ENCODE measurements at regions not wholly inside any gene's neighbourhood (a gene's known extent, or its start where the extent isn't known, plus 50 kb on each side); places are given as distances from the start of the nearest gene placed in this dataset.
A peak's percentile ranks its signal among the peaks of the same experiment; 100 is the strongest.

GRCh38 chr2:215828528-215829184 lies 184.7 kb downstream of the MREG start (continued):
- TF ChIP-seq KAT8 (CRISPR knock-in tag; IDR thresholded peaks at IDR 0.05) (peak; percentile 46; the same call in 1 of the 2 replicates), RNF2 (conservative IDR thresholded peaks at IDR 0.05; ENCODE audit: low read depth) (no peak), ATF7 (IDR thresholded peaks at IDR 0.05) (no peak), ATF7 (CRISPR knock-in tag; IDR thresholded peaks at IDR 0.05) (no peak), ZNF362 (CRISPR knock-in tag; IDR thresholded peaks at IDR 0.05; ENCODE audit: borderline replicate concordance) (no peak; the same call in 1 of the 2 replicates), YY1 (IDR thresholded peaks at IDR 0.05; ENCODE audit: insufficient read depth, insufficient replicate concordance, low read depth, low read length) (peak; percentile 43), MXD4 (CRISPR knock-in tag; IDR thresholded peaks at IDR 0.05) (no peak), ZNF33B (CRISPR knock-in tag; IDR thresholded peaks at IDR 0.05) (no peak), HOXA5 (CRISPR knock-in tag; IDR thresholded peaks at IDR 0.05) (0 out of 2 replicates have a peak, but pooled peaks have one; percentile 12), RXRB (CRISPR knock-in tag; IDR thresholded peaks at IDR 0.05; ENCODE audit: borderline replicate concordance) (peak; percentile 71; the same call in 1 of the 2 replicates), ZBTB25 (CRISPR knock-in tag; IDR thresholded peaks at IDR 0.05) (peak; percentile 63; the same call in 1 of the 2 replicates), ZNF614 (CRISPR knock-in tag; IDR thresholded peaks at IDR 0.05; ENCODE audit: borderline replicate concordance) (peak; percentile 66; the same call in 1 of the 2 replicates), SMARCC2 (IDR thresholded peaks at IDR 0.05) (no peak), EHMT2 (IDR thresholded peaks at IDR 0.05; ENCODE audit: borderline replicate concordance, low read depth, low read length) (no peak), ZFAT (CRISPR knock-in tag; conservative IDR thresholded peaks at IDR 0.05) (no peak), SUZ12 (IDR thresholded peaks at IDR 0.05; ENCODE audit: low read depth, low read length) (no peak), MEIS1 (CRISPR knock-in tag; IDR thresholded peaks at IDR 0.05; ENCODE audit: borderline replicate concordance) (no peak), IRF2 (CRISPR knock-in tag; IDR thresholded peaks at IDR 0.05) (0 out of 2 replicates have a peak, but pooled peaks have one; percentile 58), POLR2AphosphoS2 (IDR thresholded peaks at IDR 0.05; ENCODE audit: low read depth, low read length) (no peak), ZNF280B (CRISPR knock-in tag; IDR thresholded peaks at IDR 0.05; ENCODE audit: borderline replicate concordance) (no peak), PLRG1 (conservative IDR thresholded peaks at IDR 0.05) (no peak), ZNF841 (CRISPR knock-in tag; IDR thresholded peaks at IDR 0.05; ENCODE audit: borderline replicate concordance) (no peak), ZNF768 (CRISPR knock-in tag; IDR thresholded peaks at IDR 0.05) (no peak)
- TF ChIP-seq, protein P1, sequence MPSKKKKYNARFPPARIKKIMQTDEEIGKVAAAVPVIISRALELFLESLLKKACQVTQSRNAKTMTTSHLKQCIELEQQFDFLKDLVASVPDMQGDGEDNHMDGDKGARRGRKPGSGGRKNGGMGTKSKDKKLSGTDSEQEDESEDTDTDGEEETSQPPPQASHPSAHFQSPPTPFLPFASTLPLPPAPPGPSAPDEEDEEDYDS (CRISPR knock-in tag; IDR thresholded peaks at IDR 0.05), result peak; percentile 40; the same call in 1 of the 2 replicates
- TF ChIP-seq, protein P2, sequence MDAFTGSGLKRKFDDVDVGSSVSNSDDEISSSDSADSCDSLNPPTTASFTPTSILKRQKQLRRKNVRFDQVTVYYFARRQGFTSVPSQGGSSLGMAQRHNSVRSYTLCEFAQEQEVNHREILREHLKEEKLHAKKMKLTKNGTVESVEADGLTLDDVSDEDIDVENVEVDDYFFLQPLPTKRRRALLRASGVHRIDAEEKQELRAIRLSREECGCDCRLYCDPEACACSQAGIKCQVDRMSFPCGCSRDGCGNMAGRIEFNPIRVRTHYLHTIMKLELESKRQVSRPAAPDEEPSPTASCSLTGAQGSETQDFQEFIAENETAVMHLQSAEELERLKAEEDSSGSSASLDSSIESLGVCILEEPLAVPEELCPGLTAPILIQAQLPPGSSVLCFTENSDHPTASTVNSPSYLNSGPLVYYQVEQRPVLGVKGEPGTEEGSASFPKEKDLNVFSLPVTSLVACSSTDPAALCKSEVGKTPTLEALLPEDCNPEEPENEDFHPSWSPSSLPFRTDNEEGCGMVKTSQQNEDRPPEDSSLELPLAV (CRISPR knock-in tag; conservative IDR thresholded peaks at IDR 0.05; ENCODE audit: low read depth), result no peak

All from HepG2 (cell line).